ENCODE measurements at regions not wholly inside any gene's neighbourhood (a gene's known extent, or its start where the extent isn't known, plus 50 kb on each side); places are given as distances from the start of the nearest gene placed in this dataset.

- Histone ChIP-seq H3K27ac (ENCODE audit: control insufficient read depth, insufficient read depth, low read length) (no peak overlapping the region), H3K4me1 (ENCODE audit: control insufficient read depth, extremely low read depth, insufficient read depth, low read length) (no peaks in the 10 kb centered on the region), H3K9me3 (ENCODE audit: control insufficient read depth, low read depth, low read length) (no peaks in the 10 kb centered on the region), H3K36me3 (ENCODE audit: control insufficient read depth in 2 of 2, extremely low read depth in 1 of 2, insufficient read depth in 2 of 2, low read length in 2 of 2) (peaks cover 18 to 21% of the 10 kb centered on the region in 2 experiments), H3K9ac (ENCODE audit: control insufficient read depth, extremely low read depth, insufficient read depth, low read length) (no peak overlapping the region), H3K4me3 (ENCODE audit: control insufficient read depth in 2 of 3, extremely low read depth in 1 of 3, insufficient read depth in 2 of 3, low read depth in 1 of 3, low read length in 3 of 3) (no peak overlapping the region), H3K27me3 (ENCODE audit: control insufficient read depth, extremely low read depth, insufficient read depth, low read length) (no peaks in the 10 kb centered on the region), H4K20me1 (ENCODE audit: control insufficient read depth, extremely low read depth, insufficient read depth, low read length) (peaks cover 7% of the 10 kb centered on the region), H3K4me2 (ENCODE audit: control insufficient read depth, extremely low read depth, insufficient read depth, low read depth, low read length) (no peak overlapping the region), H3K9me1 (ENCODE audit: control insufficient read depth, extremely low read depth, insufficient read depth, low read length) (peaks cover 4% of the 10 kb centered on the region), H2AFZ (ENCODE audit: control insufficient read depth, low read length) (no peak overlapping the region), H3K79me2 (ENCODE audit: control insufficient read depth, insufficient read depth, low read length) (peaks cover 73% of the 10 kb centered on the region)
- dilution Hi-C loops (cut with MboI; ENCODE audit: extremely low pct_ligation_motif_present, low sequenced_read_pairs): no loop called here
- no peak for TF ChIP-seq EZH2 (IDR thresholded peaks at IDR 0.05; ENCODE audit: low read length)
- TF ChIP-seq CTCF (optimal IDR thresholded peaks at IDR 0.05 in 1 of 3, IDR thresholded peaks at IDR 0.05 in 1 of 3, conservative IDR thresholded peaks at IDR 0.05 in 1 of 3; ENCODE audit: extremely low read depth in 1 of 3, insufficient read depth in 2 of 3, low read length in 3 of 3): no peak
- FAIRE-seq (no peak), DNase-seq (ENCODE audit: low read depth, low spot score) (no peak)
Observed at GRCh38 chr5:167866797-167867196, 424.6 kb upstream of the WWC1 start.

- TF ChIP-seq CTCF (optimal IDR thresholded peaks at IDR 0.05 in 1 of 3, IDR thresholded peaks at IDR 0.05 in 1 of 3, conservative IDR thresholded peaks at IDR 0.05 in 1 of 3; ENCODE audit: extremely low read depth in 1 of 3, insufficient read depth in 2 of 3, low read length in 3 of 3) (no peak), EZH2 (IDR thresholded peaks at IDR 0.05; ENCODE audit: low read length) (no peak)
- Histone ChIP-seq H3K4me2 (ENCODE audit: control insufficient read depth, extremely low read depth, insufficient read depth, low read depth, low read length) (no peak overlapping the region), H3K9ac (ENCODE audit: control insufficient read depth, extremely low read depth, insufficient read depth, low read length) (no peak overlapping the region), H4K20me1 (ENCODE audit: control insufficient read depth, extremely low read depth, insufficient read depth, low read length) (peaks cover 7% of the 10 kb centered on the region), H3K79me2 (ENCODE audit: control insufficient read depth, insufficient read depth, low read length) (peaks cover 72% of the 10 kb centered on the region), H3K36me3 (ENCODE audit: control insufficient read depth in 2 of 2, extremely low read depth in 1 of 2, insufficient read depth in 2 of 2, low read length in 2 of 2) (peaks cover 13 to 17% of the 10 kb centered on the region in 2 experiments), H3K9me1 (ENCODE audit: control insufficient read depth, extremely low read depth, insufficient read depth, low read length) (peaks cover 4% of the 10 kb centered on the region), H3K4me3 (ENCODE audit: control insufficient read depth in 2 of 3, extremely low read depth in 1 of 3, insufficient read depth in 2 of 3, low read depth in 1 of 3, low read length in 3 of 3) (no peak overlapping the region), H2AFZ (ENCODE audit: control insufficient read depth, low read length) (no peak overlapping the region), H3K27me3 (ENCODE audit: control insufficient read depth, extremely low read depth, insufficient read depth, low read length) (no peaks in the 10 kb centered on the region), H3K9me3 (ENCODE audit: control insufficient read depth, low read depth, low read length) (no peaks in the 10 kb centered on the region), H3K4me1 (ENCODE audit: control insufficient read depth, extremely low read depth, insufficient read depth, low read length) (no peaks in the 10 kb centered on the region), H3K27ac (ENCODE audit: control insufficient read depth, insufficient read depth, low read length) (no peak overlapping the region)
- FAIRE-seq (no peak), DNase-seq (ENCODE audit: low read depth, low spot score) (no peak)
- dilution Hi-C loops (cut with MboI; ENCODE audit: extremely low pct_ligation_motif_present, low sequenced_read_pairs): no loop called here
Observed at GRCh38 chr5:167867281-167867680, 424.2 kb upstream of the WWC1 start.

Measured in keratinocyte (primary cell).